ENCODE measurements at regions not wholly inside any gene's neighbourhood (a gene's known extent, or its start where the extent isn't known, plus 50 kb on each side); places are given as distances from the start of the nearest gene placed in this dataset.

DNA sequence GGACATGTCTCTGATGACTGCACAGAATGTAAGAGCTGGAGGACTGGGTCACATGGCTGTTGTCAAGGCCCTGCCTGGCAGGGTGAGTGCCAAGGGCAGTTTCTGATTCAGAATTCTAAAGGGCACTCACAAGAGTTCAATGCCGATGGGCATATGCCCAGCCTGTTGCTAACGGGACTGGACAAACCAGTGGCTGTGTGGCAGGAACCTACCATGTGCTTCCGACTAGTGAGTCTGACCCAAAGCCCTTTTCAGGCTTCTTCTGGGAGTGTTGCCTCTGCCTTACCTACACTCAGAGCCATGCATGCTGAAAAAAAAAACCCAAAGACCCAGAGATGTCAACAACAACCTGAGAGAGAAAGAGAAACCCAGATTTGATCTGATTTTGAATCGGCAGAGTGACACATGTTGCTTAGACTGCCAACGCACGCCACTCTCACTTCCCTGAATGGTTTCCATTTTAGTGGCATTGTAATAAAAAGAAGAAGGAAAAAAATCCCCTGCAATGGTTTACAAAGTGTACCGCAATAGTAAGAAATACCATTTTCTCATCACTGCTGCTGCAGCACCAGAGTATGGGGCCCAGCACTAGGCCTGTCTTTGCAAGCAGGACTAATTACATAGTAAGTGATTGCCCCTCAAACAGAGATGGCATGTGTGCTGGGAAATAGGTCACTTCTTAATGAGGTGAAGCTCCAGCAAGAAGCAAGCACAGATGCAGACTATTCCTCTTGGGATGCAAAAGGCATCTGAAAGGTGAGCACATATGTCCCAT lies 194.3 kb downstream of the PALM2AKAP2 start:
- DNase-seq (no peak), FAIRE-seq (no peak)
- H3K9ac ChIP-seq (ENCODE audit: low read length in 3 of 3) = no peak overlapping the region
- no peaks in the 10 kb centered on the region for H3K9me3 ChIP-seq (ENCODE audit: control insufficient read depth in 2 of 3, insufficient read depth in 1 of 3, low read length in 3 of 3)
- no peak overlapping the region for H3K27ac ChIP-seq (ENCODE audit: low read depth in 2 of 2, low read length in 2 of 2)
- no peaks in the 10 kb centered on the region for H3K36me3 ChIP-seq (ENCODE audit: control insufficient read depth in 2 of 3, insufficient read depth in 3 of 3, low read length in 3 of 3)
- TF ChIP-seq CTCF (IDR thresholded peaks at IDR 0.05; ENCODE audit: borderline replicate concordance, extremely low read depth, insufficient read depth) = no peak
- intact Hi-C loops (cut with DNase I) = no loop called here
- peaks cover 1 to 14% (median 2%) of the 10 kb centered on the region in 3 donors for H3K4me1 ChIP-seq (ENCODE audit: control insufficient read depth in 2 of 3, insufficient read depth in 2 of 3, low read depth in 1 of 3, low read length in 3 of 3)
- H3K27me3 ChIP-seq (ENCODE audit: control insufficient read depth, insufficient read depth, low read length) = no peaks in the 10 kb centered on the region
- H3K4me3 ChIP-seq (ENCODE audit: low read length in 3 of 3) = no peak overlapping the region

GRCh38 chr9:109974918-109975276 lies 194.9 kb downstream of the PALM2AKAP2 start:
- DNase-seq = no peak
- Histone ChIP-seq H3K27ac (ENCODE audit: low read depth in 2 of 2, low read length in 2 of 2) (no peak overlapping the region), H3K9ac (ENCODE audit: low read length in 3 of 3) (no peak overlapping the region), H3K4me3 (ENCODE audit: low read length in 3 of 3) (no peak overlapping the region), H3K9me3 (ENCODE audit: control insufficient read depth in 2 of 3, insufficient read depth in 1 of 3, low read length in 3 of 3) (no peaks in the 10 kb centered on the region), H3K36me3 (ENCODE audit: control insufficient read depth in 2 of 3, insufficient read depth in 3 of 3, low read length in 3 of 3) (no peaks in the 10 kb centered on the region), H3K4me1 (ENCODE audit: control insufficient read depth in 2 of 3, insufficient read depth in 2 of 3, low read depth in 1 of 3, low read length in 3 of 3) (peaks cover 0 to 13% (median 0%) of the 10 kb centered on the region in 3 donors), H3K27me3 (ENCODE audit: control insufficient read depth, insufficient read depth, low read length) (no peaks in the 10 kb centered on the region)
- no peak for TF ChIP-seq CTCF (IDR thresholded peaks at IDR 0.05; ENCODE audit: borderline replicate concordance, extremely low read depth, insufficient read depth)
- no peak for FAIRE-seq
- intact Hi-C loops (cut with DNase I) = no loop called here

GRCh38 chr9:109975574-109976295 lies 195.7 kb downstream of the PALM2AKAP2 start:
- intact Hi-C loops (cut with DNase I) = no loop called here
- FAIRE-seq = no peak

More at GRCh38 chr9:109975574-109976295, 195.7 kb downstream of the PALM2AKAP2 start:
- Histone ChIP-seq H3K4me3 (ENCODE audit: low read length in 3 of 3) (no peak overlapping the region), H3K27ac (ENCODE audit: low read depth in 2 of 2, low read length in 2 of 2) (no peak overlapping the region), H3K4me1 (ENCODE audit: control insufficient read depth in 2 of 3, insufficient read depth in 2 of 3, low read depth in 1 of 3, low read length in 3 of 3) (peaks cover 0 to 10% (median 0%) of the 10 kb centered on the region in 3 donors), H3K9me3 (ENCODE audit: control insufficient read depth in 2 of 3, insufficient read depth in 1 of 3, low read length in 3 of 3) (no peaks in the 10 kb centered on the region), H3K27me3 (ENCODE audit: control insufficient read depth, insufficient read depth, low read length) (no peaks in the 10 kb centered on the region), H3K9ac (ENCODE audit: low read length in 3 of 3) (no peak overlapping the region), H3K36me3 (ENCODE audit: control insufficient read depth in 2 of 3, insufficient read depth in 3 of 3, low read length in 3 of 3) (no peaks in the 10 kb centered on the region)
- no peak for DNase-seq
- no peak for TF ChIP-seq CTCF (IDR thresholded peaks at IDR 0.05; ENCODE audit: borderline replicate concordance, extremely low read depth, insufficient read depth)

Measured in kidney (tissue), 13 donors.